Left colon (tissue), 2 donors: ENCODE measurements at regions not wholly inside any gene's neighbourhood (a gene's known extent, or its start where the extent isn't known, plus 50 kb on each side); places are given as distances from the start of the nearest gene placed in this dataset.
"Not testable (repeated sequence)": the region's sequence is repeated elsewhere in the genome, so short reads cannot be mapped to it uniquely, and the experiment has no call there.

ENCODE experiments used
- ATAC-seq: fragments of 200-7000 bp; cut with Tn5 transposase; one replicate; pipeline ENCODE4 v1.9.1; 2020; ENCODE audit warnings: mild to moderate bottlenecking, moderate library complexity
- DNase-seq, 2 donors: peaks; one replicate each; pipeline ENCODE4 v3.0.0-alpha.2; 2020
- intact Hi-C, 2 donors: fragments of 100-400 bp; cut with DNase I in 1 of 2; cut with micrococcal nuclease in 1 of 2; formaldehyde crosslinking; loops; one replicate each; pipeline versions ENCODE4 v1.11.2 to v1.14.0; 2022; cut with DNase I, micrococcal nuclease
- donor health status: DM: no; HTN: no; CAD: no.
- donor health status: DM: yes; HTN: yes; CAD: no.

GRCh38 chr6:15185111-15185510 lies 60.8 kb upstream of the JARID2 start:
- intact Hi-C loops, ATAC-seq, DNase-seq: not testable (repeated sequence)

- ATAC-seq, intact Hi-C loops: not testable (repeated sequence)
- peak in 1 of 2 donors; percentile 24 for DNase-seq
These were observed 52.4 kb upstream of the JARID2 start for GRCh38 chr6:15193451-15193850.

GRCh38 chr6:15194453-15194852 lies 51.4 kb upstream of the JARID2 start:
- DNase-seq (no peak), ATAC-seq (no peak)
- intact Hi-C loops: no loop called here
